Activated T-helper 9 cell treated with anti-CD3 and anti-CD28 coated beads, Interleukin-2, amount 50 U/mL, for 16 hours (primary cell): ENCODE measurements at regions not wholly inside any gene's neighbourhood (a gene's known extent, or its start where the extent isn't known, plus 50 kb on each side); places are given as distances from the start of the nearest gene placed in this dataset.

Experiments used
- DNase-seq: peaks from one replicate; pipeline ENCODE4 v3.0.0-alpha.2; 2020; ENCODE audit warnings: low read depth

GRCh38 chr5:101929628-101930027 lies 366.5 kb downstream of the SLCO4C1 start:
- DNase-seq = no peak

GRCh38 chr5:101917166-101917565 lies 378.9 kb downstream of the SLCO4C1 start:
- no peak for DNase-seq

GRCh38 chr5:101915554-101915953 lies 380.5 kb downstream of the SLCO4C1 start:
- no peak for DNase-seq

GRCh38 chr5:101904736-101905135 lies 391.3 kb downstream of the SLCO4C1 start:
- no peak for DNase-seq

GRCh38 chr5:101897914-101898313 lies 398.2 kb downstream of the SLCO4C1 start:
- DNase-seq = no peak

GRCh38 chr5:101894985-101895384 lies 401.1 kb downstream of the SLCO4C1 start:
- no peak for DNase-seq

- no peak for DNase-seq
Measured at GRCh38 chr5:101878190-101878589, 417.9 kb downstream of the SLCO4C1 start.

- no peak for DNase-seq
Measured at GRCh38 chr5:101877451-101877850, 418.6 kb downstream of the SLCO4C1 start.

GRCh38 chr5:101866473-101866872 lies 429.6 kb downstream of the SLCO4C1 start:
- DNase-seq = no peak

GRCh38 chr5:101860563-101860962 lies 435.5 kb downstream of the SLCO4C1 start:
- no peak for DNase-seq

GRCh38 chr5:101860145-101860544 lies 435.9 kb downstream of the SLCO4C1 start:
- no peak for DNase-seq

- no peak for DNase-seq
Measured at GRCh38 chr5:101846496-101846895, 449.6 kb downstream of the SLCO4C1 start.

- DNase-seq = no peak
Measured at GRCh38 chr5:101843055-101843454, 453.0 kb downstream of the SLCO4C1 start.

GRCh38 chr5:101838435-101838834 lies 457.6 kb downstream of the SLCO4C1 start:
- no peak for DNase-seq

GRCh38 chr5:101829255-101829654 lies 466.8 kb downstream of the SLCO4C1 start:
- no peak for DNase-seq

- DNase-seq = no peak
Measured at GRCh38 chr5:101811466-101811865, 484.6 kb downstream of the SLCO4C1 start.

- DNase-seq = no peak
Measured at GRCh38 chr5:101806410-101806809, 489.7 kb downstream of the SLCO4C1 start.

- no peak for DNase-seq
Measured at GRCh38 chr5:101796427-101796826, 499.7 kb downstream of the SLCO4C1 start.

GRCh38 chr5:101788797-101789196 lies 507.3 kb downstream of the SLCO4C1 start:
- no peak for DNase-seq

GRCh38 chr5:101785090-101785489 lies 511.0 kb downstream of the SLCO4C1 start:
- DNase-seq = no peak

GRCh38 chr5:101783241-101784013 lies 512.7 kb downstream of the SLCO4C1 start:
- DNase-seq = no peak

- DNase-seq = no peak
Measured at GRCh38 chr5:101782352-101783103, 513.6 kb downstream of the SLCO4C1 start.

GRCh38 chr5:101751105-101751504 lies 545.0 kb downstream of the SLCO4C1 start:
- DNase-seq = no peak
